H7 (cell line): ENCODE measurements at regions not wholly inside any gene's neighbourhood (a gene's known extent, or its start where the extent isn't known, plus 50 kb on each side); places are given as distances from the start of the nearest gene placed in this dataset.

Experiments
- DNase-seq: peaks from one replicate; pipeline ENCODE4 v3.0.0; 2012
- H3K27me3 ChIP-seq: 2 replicates; pipeline ENCODE4 v1.6.0; 2011; ENCODE audit warnings: mild to moderate bottlenecking, low read length; ENCODE audit not compliant: control insufficient read depth, insufficient read depth
- H3K36me3 ChIP-seq: replicated peaks from 2 replicates; pipeline ENCODE4 v1.5.1; 2011; ENCODE audit warnings: low read length; ENCODE audit not compliant: control insufficient read depth, insufficient read depth
- H3K4me3 ChIP-seq: 2 replicates; pipeline ENCODE4 v1.5.1; 2011; ENCODE audit warnings: low read depth, mild to moderate bottlenecking, control low read depth, low read length, moderate library complexity; ENCODE audit not compliant: insufficient read depth

GRCh38 chr5:63563008-63563917, 399.0 kb downstream of the HTR1A start:
- H3K4me3 ChIP-seq: no peak overlapping the region
- H3K27me3 ChIP-seq: no peaks in the 10 kb centered on the region
- no peak for DNase-seq
- no peaks in the 10 kb centered on the region for H3K36me3 ChIP-seq

- Histone ChIP-seq H3K27me3 (no peaks in the 10 kb centered on the region), H3K36me3 (no peaks in the 10 kb centered on the region), H3K4me3 (no peak overlapping the region)
- DNase-seq: no peak
These were observed 406.4 kb downstream of the HTR1A start for GRCh38 chr5:63555874-63556273.

- Histone ChIP-seq H3K4me3 (no peak overlapping the region), H3K36me3 (no peaks in the 10 kb centered on the region), H3K27me3 (no peaks in the 10 kb centered on the region)
- no peak for DNase-seq
These were observed 408.1 kb downstream of the HTR1A start for GRCh38 chr5:63554191-63554590.

GRCh38 chr5:63553073-63553472, 409.2 kb downstream of the HTR1A start:
- Histone ChIP-seq H3K27me3 (no peaks in the 10 kb centered on the region), H3K36me3 (no peaks in the 10 kb centered on the region), H3K4me3 (no peak overlapping the region)
- no peak for DNase-seq

- no peak overlapping the region for H3K4me3 ChIP-seq
- H3K27me3 ChIP-seq: no peaks in the 10 kb centered on the region
- DNase-seq: no peak
- no peaks in the 10 kb centered on the region for H3K36me3 ChIP-seq
These were observed 426.2 kb downstream of the HTR1A start for GRCh38 chr5:63535840-63536602.

- H3K4me3 ChIP-seq: no peak overlapping the region
- DNase-seq: no peak
- no peaks in the 10 kb centered on the region for H3K27me3 ChIP-seq
- no peaks in the 10 kb centered on the region for H3K36me3 ChIP-seq
These were observed 438.0 kb downstream of the HTR1A start for GRCh38 chr5:63524281-63524680.

GRCh38 chr5:63516006-63516405, 446.2 kb downstream of the HTR1A start:
- Histone ChIP-seq H3K4me3 (no peak overlapping the region), H3K36me3 (no peaks in the 10 kb centered on the region), H3K27me3 (no peaks in the 10 kb centered on the region)
- DNase-seq: no peak

GRCh38 chr5:63500242-63500641, 462.0 kb downstream of the HTR1A start:
- Histone ChIP-seq H3K4me3 (no peak overlapping the region), H3K27me3 (no peaks in the 10 kb centered on the region), H3K36me3 (no peaks in the 10 kb centered on the region)
- DNase-seq: no peak

- Histone ChIP-seq H3K4me3 (no peak overlapping the region), H3K27me3 (no peaks in the 10 kb centered on the region), H3K36me3 (no peaks in the 10 kb centered on the region)
- no peak for DNase-seq
These were observed 467.0 kb downstream of the HTR1A start for GRCh38 chr5:63495225-63495624.

- DNase-seq: no peak
- H3K36me3 ChIP-seq: no peaks in the 10 kb centered on the region
- H3K27me3 ChIP-seq: no peaks in the 10 kb centered on the region
- no peak overlapping the region for H3K4me3 ChIP-seq
These were observed 478.9 kb downstream of the HTR1A start for GRCh38 chr5:63483338-63483737.

- no peak for DNase-seq
- Histone ChIP-seq H3K27me3 (no peaks in the 10 kb centered on the region), H3K4me3 (no peak overlapping the region), H3K36me3 (no peaks in the 10 kb centered on the region)
These were observed 488.8 kb downstream of the HTR1A start for GRCh38 chr5:63473335-63473967.

GRCh38 chr5:63456279-63456678, 506.0 kb downstream of the HTR1A start:
- Histone ChIP-seq H3K4me3 (no peak overlapping the region), H3K27me3 (no peaks in the 10 kb centered on the region), H3K36me3 (no peaks in the 10 kb centered on the region)
- DNase-seq: no peak

GRCh38 chr5:63451188-63451587, 511.1 kb downstream of the HTR1A start:
- DNase-seq: no peak
- Histone ChIP-seq H3K36me3 (no peaks in the 10 kb centered on the region), H3K4me3 (no peak overlapping the region), H3K27me3 (no peaks in the 10 kb centered on the region)

- Histone ChIP-seq H3K36me3 (no peaks in the 10 kb centered on the region), H3K27me3 (no peaks in the 10 kb centered on the region), H3K4me3 (no peak overlapping the region)
- DNase-seq: no peak
These were observed 522.7 kb downstream of the HTR1A start for GRCh38 chr5:63439537-63439936.

GRCh38 chr5:63409737-63410136, 552.5 kb downstream of the HTR1A start:
- H3K27me3 ChIP-seq: no peaks in the 10 kb centered on the region
- no peaks in the 10 kb centered on the region for H3K36me3 ChIP-seq
- no peak for DNase-seq
- H3K4me3 ChIP-seq: no peak overlapping the region
